ENCODE measurements at regions not wholly inside any gene's neighbourhood (a gene's known extent, or its start where the extent isn't known, plus 50 kb on each side); places are given as distances from the start of the nearest gene placed in this dataset.

DNA sequence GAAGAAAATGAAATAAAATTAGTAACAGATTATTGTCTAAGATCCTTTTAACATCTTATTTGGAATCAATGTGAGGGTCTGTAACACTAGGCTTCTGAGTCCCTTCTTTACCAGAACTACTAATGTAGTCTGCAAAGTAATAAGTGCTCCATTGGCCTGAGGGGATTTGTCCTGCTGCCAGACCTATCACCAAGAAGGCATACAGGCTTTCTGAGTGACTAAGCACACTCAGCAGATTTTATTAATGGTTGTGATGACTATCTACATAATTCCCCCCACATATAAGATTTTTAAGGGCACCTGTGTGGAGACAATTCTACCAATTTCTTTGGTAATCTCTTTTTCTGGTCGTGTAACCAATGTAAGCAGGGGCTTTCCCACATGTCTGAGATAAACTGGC is 365.0 kb upstream of the FAT3 start:
- TF ChIP-seq, protein P1, sequence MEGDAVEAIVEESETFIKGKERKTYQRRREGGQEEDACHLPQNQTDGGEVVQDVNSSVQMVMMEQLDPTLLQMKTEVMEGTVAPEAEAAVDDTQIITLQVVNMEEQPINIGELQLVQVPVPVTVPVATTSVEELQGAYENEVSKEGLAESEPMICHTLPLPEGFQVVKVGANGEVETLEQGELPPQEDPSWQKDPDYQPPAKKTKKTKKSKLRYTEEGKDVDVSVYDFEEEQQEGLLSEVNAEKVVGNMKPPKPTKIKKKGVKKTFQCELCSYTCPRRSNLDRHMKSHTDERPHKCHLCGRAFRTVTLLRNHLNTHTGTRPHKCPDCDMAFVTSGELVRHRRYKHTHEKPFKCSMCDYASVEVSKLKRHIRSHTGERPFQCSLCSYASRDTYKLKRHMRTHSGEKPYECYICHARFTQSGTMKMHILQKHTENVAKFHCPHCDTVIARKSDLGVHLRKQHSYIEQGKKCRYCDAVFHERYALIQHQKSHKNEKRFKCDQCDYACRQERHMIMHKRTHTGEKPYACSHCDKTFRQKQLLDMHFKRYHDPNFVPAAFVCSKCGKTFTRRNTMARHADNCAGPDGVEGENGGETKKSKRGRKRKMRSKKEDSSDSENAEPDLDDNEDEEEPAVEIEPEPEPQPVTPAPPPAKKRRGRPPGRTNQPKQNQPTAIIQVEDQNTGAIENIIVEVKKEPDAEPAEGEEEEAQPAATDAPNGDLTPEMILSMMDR (IDR thresholded peaks at IDR 0.05): no peak
- TF ChIP-seq EP300 (IDR thresholded peaks at IDR 0.05): no peak

Measured in ovary (tissue), 3 donors.